WTC11 (cell line): ENCODE measurements at regions not wholly inside any gene's neighbourhood (a gene's known extent, or its start where the extent isn't known, plus 50 kb on each side); places are given as distances from the start of the nearest gene placed in this dataset.
"Not testable (repeated sequence)": the region's sequence is repeated elsewhere in the genome, so short reads cannot be mapped to it uniquely, and the experiment has no call there.

Source experiments
- ATAC-seq: fragments of 200-7000 bp; cut with Tn5 transposase; 2 replicates; pipeline ENCODE4 v1.10.0; 2021; ENCODE audit warnings: mild to moderate bottlenecking, moderate library complexity
- CTCF ChIA-PET: fragments of 300-600 bp; sonication (Branson Sonifier 250); formaldehyde crosslinking; loops from one replicate; lab custom pipeline; 2021; ENCODE audit warnings: antibody characterized with exemption; lab: Charles Lee
- POLR2A ChIA-PET: fragments of 350-600 bp; sonication (Branson Sonifier 250); formaldehyde crosslinking; loops from one replicate; lab custom pipeline; 2021; ENCODE audit warnings: antibody characterized with exemption; lab: Charles Lee
- DNase-seq: peaks from one replicate; pipeline ENCODE4 v3.0.0; 2021; ENCODE audit warnings: low spot score
- H3K27ac Mint-ChIP-seq: 2 replicates; pipeline ENCODE4 v1.8.0; 2021; ENCODE audit warnings: mixed read lengths
- H3K27me3 Mint-ChIP-seq: 2 replicates; pipeline ENCODE4 v1.8.0; 2021; ENCODE audit warnings: low read depth, mild to moderate bottlenecking, moderate library complexity, mixed read lengths
- H3K36me3 Mint-ChIP-seq: 2 replicates; pipeline ENCODE4 v1.8.0; 2021; ENCODE audit warnings: mixed read lengths
- H3K4me1 Mint-ChIP-seq: 2 replicates; pipeline ENCODE4 v1.8.0; 2022; ENCODE audit warnings: mixed read lengths
- H3K4me3 Mint-ChIP-seq: 2 replicates; pipeline ENCODE4 v1.8.0; 2021; ENCODE audit warnings: mild to moderate bottlenecking, moderate library complexity, mixed read lengths
- H3K9me3 Mint-ChIP-seq: 2 replicates; pipeline ENCODE4 v1.8.0; 2021; ENCODE audit warnings: mixed read lengths
- ATF6 ChIP-seq: sonication (generic); formaldehyde crosslinking; IDR thresholded peaks from 2 replicates; pipeline ENCODE4 v1.8.1; 2023; ENCODE audit warnings: mild to moderate bottlenecking, missing genetic modification reagents
- CBFB ChIP-seq: sonication (generic); formaldehyde crosslinking; IDR thresholded peaks from 2 replicates; pipeline ENCODE4 v1.8.1; 2022; ENCODE audit warnings: mild to moderate bottlenecking, low read depth, missing genetic modification reagents
- CREM ChIP-seq: sonication (generic); formaldehyde crosslinking; IDR thresholded peaks from 2 replicates; pipeline ENCODE4 v1.8.1; 2022; ENCODE audit warnings: mild to moderate bottlenecking, missing genetic modification reagents, moderate library complexity
- ETV6 ChIP-seq: sonication (generic); formaldehyde crosslinking; IDR thresholded peaks from 2 replicates; pipeline ENCODE4 v1.8.1; 2022; ENCODE audit warnings: mild to moderate bottlenecking, missing genetic modification reagents
- GTF2I ChIP-seq: fragments of 250-450 bp; sonication (Bioruptor Pico); conservative IDR thresholded peaks from 2 replicates; pipeline ENCODE4 v1.4.0; 2021; ENCODE audit warnings: mild to moderate bottlenecking
- JUN ChIP-seq: sonication (generic); formaldehyde crosslinking; IDR thresholded peaks from 2 replicates; pipeline ENCODE4 v1.8.0; 2023; ENCODE audit warnings: mild to moderate bottlenecking, missing genetic modification reagents
- MXD4 ChIP-seq: fragments of 250-450 bp; sonication (Bioruptor Pico); IDR thresholded peaks from 2 replicates; pipeline ENCODE4 v1.8.0; 2021; ENCODE audit warnings: mild to moderate bottlenecking, moderate library complexity, borderline replicate concordance
- NFATC4 ChIP-seq: fragments of 250-450 bp; sonication (Bioruptor Pico); IDR thresholded peaks from 2 replicates; pipeline ENCODE4 v1.9.0; 2021; ENCODE audit warnings: mild to moderate bottlenecking
- NFYB ChIP-seq: sonication (generic); formaldehyde crosslinking; conservative IDR thresholded peaks from 2 replicates; pipeline ENCODE4 v1.8.0; 2022; ENCODE audit warnings: low read depth, missing genetic modification reagents
- SMAD3 ChIP-seq: sonication (generic); formaldehyde crosslinking; IDR thresholded peaks from 2 replicates; pipeline ENCODE4 v1.8.0; 2022; ENCODE audit warnings: missing genetic modification reagents, mild to moderate bottlenecking, borderline replicate concordance
- SMAD4 ChIP-seq: sonication (generic); formaldehyde crosslinking; IDR thresholded peaks from 2 replicates; pipeline ENCODE4 v1.8.0; 2022; ENCODE audit warnings: mild to moderate bottlenecking, missing genetic modification reagents
- ZBTB43 ChIP-seq: sonication (generic); formaldehyde crosslinking; IDR thresholded peaks from 2 replicates; pipeline ENCODE4 v1.8.1; 2023; ENCODE audit warnings: mild to moderate bottlenecking, missing genetic modification reagents
- ZNF425 ChIP-seq: fragments of 250-450 bp; sonication (Bioruptor Pico); conservative IDR thresholded peaks from 2 replicates; pipeline ENCODE4 v1.9.0; 2021; ENCODE audit warnings: mild to moderate bottlenecking
- TF ChIP-seq, protein P1 (sequence below): sonication (generic); formaldehyde crosslinking; IDR thresholded peaks from 2 replicates; pipeline ENCODE4 v1.8.0; 2022; ENCODE audit warnings: missing genetic modification reagents
- TF ChIP-seq, protein P2 (sequence below): sonication (generic); formaldehyde crosslinking; IDR thresholded peaks from 2 replicates; pipeline ENCODE4 v1.8.1; 2022; ENCODE audit warnings: mild to moderate bottlenecking, moderate library complexity, missing genetic modification reagents
- TF ChIP-seq, protein P3 (sequence below): sonication (generic); formaldehyde crosslinking; IDR thresholded peaks from 2 replicates; pipeline ENCODE4 v1.8.1; 2022; ENCODE audit warnings: low read depth, missing genetic modification reagents, borderline replicate concordance

DNA sequence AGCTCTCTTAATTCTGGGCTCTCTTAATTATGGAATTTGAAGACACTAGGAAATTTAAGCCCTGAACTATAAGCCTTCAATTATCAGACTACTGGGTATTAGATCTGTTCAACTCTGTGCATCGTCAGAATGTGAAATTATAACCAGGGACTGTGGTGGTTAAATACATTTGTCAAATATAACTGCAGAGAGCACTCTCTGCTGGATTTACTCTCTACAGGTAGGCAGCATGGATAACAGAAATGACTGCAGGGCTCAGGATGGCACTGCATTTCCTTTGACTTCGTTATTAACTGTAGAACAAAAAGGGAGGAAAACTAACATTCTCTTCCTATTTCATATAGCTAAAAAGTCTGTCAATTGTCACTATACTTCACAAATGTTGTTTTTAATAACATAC is 310.1 kb upstream of the RASGEF1B start (continued):
- TF ChIP-seq, protein P1, sequence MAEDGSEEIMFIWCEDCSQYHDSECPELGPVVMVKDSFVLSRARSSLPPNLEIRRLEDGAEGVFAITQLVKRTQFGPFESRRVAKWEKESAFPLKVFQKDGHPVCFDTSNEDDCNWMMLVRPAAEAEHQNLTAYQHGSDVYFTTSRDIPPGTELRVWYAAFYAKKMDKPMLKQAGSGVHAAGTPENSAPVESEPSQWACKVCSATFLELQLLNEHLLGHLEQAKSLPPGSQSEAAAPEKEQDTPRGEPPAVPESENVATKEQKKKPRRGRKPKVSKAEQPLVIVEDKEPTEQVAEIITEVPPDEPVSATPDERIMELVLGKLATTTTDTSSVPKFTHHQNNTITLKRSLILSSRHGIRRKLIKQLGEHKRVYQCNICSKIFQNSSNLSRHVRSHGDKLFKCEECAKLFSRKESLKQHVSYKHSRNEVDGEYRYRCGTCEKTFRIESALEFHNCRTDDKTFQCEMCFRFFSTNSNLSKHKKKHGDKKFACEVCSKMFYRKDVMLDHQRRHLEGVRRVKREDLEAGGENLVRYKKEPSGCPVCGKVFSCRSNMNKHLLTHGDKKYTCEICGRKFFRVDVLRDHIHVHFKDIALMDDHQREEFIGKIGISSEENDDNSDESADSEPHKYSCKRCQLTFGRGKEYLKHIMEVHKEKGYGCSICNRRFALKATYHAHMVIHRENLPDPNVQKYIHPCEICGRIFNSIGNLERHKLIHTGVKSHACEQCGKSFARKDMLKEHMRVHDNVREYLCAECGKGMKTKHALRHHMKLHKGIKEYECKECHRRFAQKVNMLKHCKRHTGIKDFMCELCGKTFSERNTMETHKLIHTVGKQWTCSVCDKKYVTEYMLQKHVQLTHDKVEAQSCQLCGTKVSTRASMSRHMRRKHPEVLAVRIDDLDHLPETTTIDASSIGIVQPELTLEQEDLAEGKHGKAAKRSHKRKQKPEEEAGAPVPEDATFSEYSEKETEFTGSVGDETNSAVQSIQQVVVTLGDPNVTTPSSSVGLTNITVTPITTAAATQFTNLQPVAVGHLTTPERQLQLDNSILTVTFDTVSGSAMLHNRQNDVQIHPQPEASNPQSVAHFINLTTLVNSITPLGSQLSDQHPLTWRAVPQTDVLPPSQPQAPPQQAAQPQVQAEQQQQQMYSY (CRISPR knock-in tag) = no peak
- TF ChIP-seq SMAD4 (CRISPR knock-in tag) = no peak
- TF ChIP-seq ZNF425 (CRISPR knock-in tag) = no peak
- TF ChIP-seq SMAD3 (CRISPR knock-in tag) = no peak

- H3K4me3 Mint-ChIP-seq, DNase-seq, H3K27me3 Mint-ChIP-seq, H3K36me3 Mint-ChIP-seq, CTCF ChIA-PET, POLR2A ChIA-PET, H3K27ac Mint-ChIP-seq, H3K9me3 Mint-ChIP-seq, ATAC-seq, H3K4me1 Mint-ChIP-seq: not testable (repeated sequence)
Observed at GRCh38 chr4:81777718-81778117, 306.0 kb upstream of the RASGEF1B start.

- ATAC-seq (no peak), DNase-seq (no peak)
- TF ChIP-seq ZBTB43 (CRISPR knock-in tag) (no peak), CBFB (CRISPR knock-in tag) (no peak), NFYB (CRISPR knock-in tag) (no peak), JUN (CRISPR knock-in tag) (no peak), NFATC4 (CRISPR knock-in tag) (no peak), ETV6 (CRISPR knock-in tag) (no peak), GTF2I (CRISPR knock-in tag) (no peak), CREM (CRISPR knock-in tag) (no peak), ATF6 (CRISPR knock-in tag) (no peak), MXD4 (CRISPR knock-in tag) (no peak)
- TF ChIP-seq, protein P2, sequence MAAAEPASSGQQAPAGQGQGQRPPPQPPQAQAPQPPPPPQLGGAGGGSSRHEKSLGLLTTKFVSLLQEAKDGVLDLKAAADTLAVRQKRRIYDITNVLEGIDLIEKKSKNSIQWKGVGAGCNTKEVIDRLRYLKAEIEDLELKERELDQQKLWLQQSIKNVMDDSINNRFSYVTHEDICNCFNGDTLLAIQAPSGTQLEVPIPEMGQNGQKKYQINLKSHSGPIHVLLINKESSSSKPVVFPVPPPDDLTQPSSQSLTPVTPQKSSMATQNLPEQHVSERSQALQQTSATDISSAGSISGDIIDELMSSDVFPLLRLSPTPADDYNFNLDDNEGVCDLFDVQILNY (CRISPR knock-in tag) = no peak
- TF ChIP-seq, protein P3, sequence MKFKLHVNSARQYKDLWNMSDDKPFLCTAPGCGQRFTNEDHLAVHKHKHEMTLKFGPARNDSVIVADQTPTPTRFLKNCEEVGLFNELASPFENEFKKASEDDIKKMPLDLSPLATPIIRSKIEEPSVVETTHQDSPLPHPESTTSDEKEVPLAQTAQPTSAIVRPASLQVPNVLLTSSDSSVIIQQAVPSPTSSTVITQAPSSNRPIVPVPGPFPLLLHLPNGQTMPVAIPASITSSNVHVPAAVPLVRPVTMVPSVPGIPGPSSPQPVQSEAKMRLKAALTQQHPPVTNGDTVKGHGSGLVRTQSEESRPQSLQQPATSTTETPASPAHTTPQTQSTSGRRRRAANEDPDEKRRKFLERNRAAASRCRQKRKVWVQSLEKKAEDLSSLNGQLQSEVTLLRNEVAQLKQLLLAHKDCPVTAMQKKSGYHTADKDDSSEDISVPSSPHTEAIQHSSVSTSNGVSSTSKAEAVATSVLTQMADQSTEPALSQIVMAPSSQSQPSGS (CRISPR knock-in tag) = no peak
- Mint-ChIP-seq H3K4me3 (no peak overlapping the region), H3K36me3 (no peaks in the 10 kb centered on the region), H3K9me3 (peaks cover 8% of the 10 kb centered on the region), H3K4me1 (peaks cover 5% of the 10 kb centered on the region; the same call in 1 of the 2 replicates), H3K27ac (no peak overlapping the region), H3K27me3 (no peaks in the 10 kb centered on the region)
- ChIA-PET CTCF (no interaction called here), POLR2A (no interaction called here)
Observed at GRCh38 chr4:81776794-81777193, 305.1 kb upstream of the RASGEF1B start.
